Left lung (tissue), 4 donors: ENCODE measurements at regions not wholly inside any gene's neighbourhood (a gene's known extent, or its start where the extent isn't known, plus 50 kb on each side); places are given as distances from the start of the nearest gene placed in this dataset.

Experiments
- ATAC-seq: fragments of 200-7000 bp; cut with Tn5 transposase; one replicate; pipeline ENCODE4 v1.9.1; 2020; ENCODE audit warnings: moderate library complexity
- DNase-seq, 4 donors: peaks; one replicate each; pipeline ENCODE4 v3.0.0-alpha.2; 2013 to 2020
- H3K27ac ChIP-seq, 2 donors: fragments of 200-600 bp; sonication (generic) in 1 of 2; one replicate each; pipeline versions ENCODE4 v1.5.0 to v1.8.0; 2020 to 2021
- H3K27me3 ChIP-seq, 2 donors: fragments of 200-600 bp; sonication (generic) in 1 of 2; one replicate each; pipeline versions ENCODE4 v1.5.0 to v1.8.0; 2020 to 2021
- H3K36me3 ChIP-seq, 2 donors: fragments of 200-600 bp; sonication (generic) in 1 of 2; one replicate each; pipeline versions ENCODE4 v1.5.0 to v1.8.0; 2020 to 2021
- H3K4me1 ChIP-seq, 2 donors: fragments of 200-600 bp; one replicate each; pipeline ENCODE4 v1.8.0; 2021
- H3K4me3 ChIP-seq, 2 donors: fragments of 200-600 bp; sonication (generic) in 1 of 2; one replicate each; pipeline versions ENCODE4 v1.5.0 to v1.8.0; 2020 to 2021; ENCODE audit warnings: mild to moderate bottlenecking in 1 of 2
- H3K9me3 ChIP-seq, 2 donors: fragments of 200-600 bp; sonication (generic) in 1 of 2; one replicate each; pipeline versions ENCODE4 v1.5.0 to v1.8.0; 2020 to 2021
- intact Hi-C, 2 donors: fragments of 100-400 bp; cut with DNase I; formaldehyde crosslinking; loops; one replicate each; pipeline versions ENCODE4 v1.11.2 to v1.14.2; 2022
- TF ChIP-seq, protein P1 (sequence below), 2 donors: fragments of 200-600 bp; sonication (generic) in 1 of 2; IDR thresholded peaks; one replicate each; pipeline versions ENCODE4 v1.5.0 to v1.8.0; 2021; ENCODE audit warnings: antibody characterized with exemption in 2 of 2
- donor health status: DM: no; HTN: yes; CAD: no.
- donor health status: DM: no; HTN: no; CAD: no.

DNA sequence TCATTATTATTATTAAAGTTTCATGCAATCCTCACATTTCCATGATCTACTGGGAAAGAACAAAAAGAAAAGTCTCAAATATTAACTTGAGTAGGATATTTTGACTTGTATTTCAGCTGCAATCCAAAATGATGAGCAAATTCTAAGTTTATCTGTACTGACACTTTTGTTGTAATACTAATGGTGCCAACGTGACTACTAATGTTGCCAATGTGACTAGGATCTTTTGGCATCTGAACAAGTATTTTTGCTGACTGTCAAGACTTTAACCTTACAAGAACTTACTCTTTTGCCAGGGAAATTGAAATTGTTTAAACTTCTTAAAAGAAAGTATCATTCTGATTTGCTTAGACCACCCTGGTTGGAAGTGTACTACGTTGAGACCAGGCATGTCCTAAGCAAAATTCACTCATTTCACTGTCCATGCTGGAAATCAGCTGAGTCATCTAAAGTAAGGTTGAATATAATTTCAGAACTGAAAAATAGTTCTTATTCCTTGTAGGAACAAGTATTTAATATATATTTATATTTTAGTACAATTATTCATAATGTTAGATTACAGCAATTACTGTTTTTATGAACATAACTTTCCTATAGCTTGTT is 78.5 kb upstream of the LYZL1 start:
- H3K27ac ChIP-seq, result no peak overlapping the region
- H3K4me3 ChIP-seq, result no peak overlapping the region
- no peak for DNase-seq
- H3K36me3 ChIP-seq, result no peaks in the 10 kb centered on the region
- peaks cover 0 to 1% of the 10 kb centered on the region in 2 donors for H3K27me3 ChIP-seq
- peaks cover 0 to 15% of the 10 kb centered on the region in 2 donors for H3K9me3 ChIP-seq
- no peaks in the 10 kb centered on the region for H3K4me1 ChIP-seq
- ATAC-seq, result no peak
- intact Hi-C loops, result no loop called here
- TF ChIP-seq, protein P1, sequence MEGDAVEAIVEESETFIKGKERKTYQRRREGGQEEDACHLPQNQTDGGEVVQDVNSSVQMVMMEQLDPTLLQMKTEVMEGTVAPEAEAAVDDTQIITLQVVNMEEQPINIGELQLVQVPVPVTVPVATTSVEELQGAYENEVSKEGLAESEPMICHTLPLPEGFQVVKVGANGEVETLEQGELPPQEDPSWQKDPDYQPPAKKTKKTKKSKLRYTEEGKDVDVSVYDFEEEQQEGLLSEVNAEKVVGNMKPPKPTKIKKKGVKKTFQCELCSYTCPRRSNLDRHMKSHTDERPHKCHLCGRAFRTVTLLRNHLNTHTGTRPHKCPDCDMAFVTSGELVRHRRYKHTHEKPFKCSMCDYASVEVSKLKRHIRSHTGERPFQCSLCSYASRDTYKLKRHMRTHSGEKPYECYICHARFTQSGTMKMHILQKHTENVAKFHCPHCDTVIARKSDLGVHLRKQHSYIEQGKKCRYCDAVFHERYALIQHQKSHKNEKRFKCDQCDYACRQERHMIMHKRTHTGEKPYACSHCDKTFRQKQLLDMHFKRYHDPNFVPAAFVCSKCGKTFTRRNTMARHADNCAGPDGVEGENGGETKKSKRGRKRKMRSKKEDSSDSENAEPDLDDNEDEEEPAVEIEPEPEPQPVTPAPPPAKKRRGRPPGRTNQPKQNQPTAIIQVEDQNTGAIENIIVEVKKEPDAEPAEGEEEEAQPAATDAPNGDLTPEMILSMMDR (IDR thresholded peaks at IDR 0.05), result no peak

DNA sequence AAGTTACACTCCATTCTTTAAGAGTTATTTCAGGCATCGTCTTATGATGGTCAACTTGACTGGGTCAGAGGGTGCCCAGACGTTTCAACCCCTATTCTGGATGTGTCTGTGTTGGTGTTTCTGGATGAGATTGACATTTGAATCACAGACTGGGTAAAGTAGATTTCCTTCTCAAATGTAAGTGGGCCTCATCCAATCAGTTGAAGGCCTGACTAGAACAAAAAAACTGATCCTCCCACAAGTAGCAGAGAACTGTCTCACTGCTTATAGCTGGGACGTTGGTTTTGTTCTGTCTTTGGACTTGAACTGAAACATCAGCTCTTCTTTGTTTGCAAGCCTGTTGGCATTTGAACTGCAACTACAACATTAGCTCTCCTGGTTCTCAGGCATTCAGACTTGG is 76.3 kb upstream of the LYZL1 start:
- Histone ChIP-seq H3K27ac (no peak overlapping the region), H3K9me3 (peaks cover 0 to 15% of the 10 kb centered on the region in 2 donors), H3K4me3 (no peak overlapping the region), H3K27me3 (no peaks in the 10 kb centered on the region), H3K4me1 (no peaks in the 10 kb centered on the region), H3K36me3 (no peaks in the 10 kb centered on the region)
- no peak for DNase-seq
- intact Hi-C loops, result no loop called here
- TF ChIP-seq, protein P1 (IDR thresholded peaks at IDR 0.05), result no peak
- ATAC-seq, result no peak

DNA sequence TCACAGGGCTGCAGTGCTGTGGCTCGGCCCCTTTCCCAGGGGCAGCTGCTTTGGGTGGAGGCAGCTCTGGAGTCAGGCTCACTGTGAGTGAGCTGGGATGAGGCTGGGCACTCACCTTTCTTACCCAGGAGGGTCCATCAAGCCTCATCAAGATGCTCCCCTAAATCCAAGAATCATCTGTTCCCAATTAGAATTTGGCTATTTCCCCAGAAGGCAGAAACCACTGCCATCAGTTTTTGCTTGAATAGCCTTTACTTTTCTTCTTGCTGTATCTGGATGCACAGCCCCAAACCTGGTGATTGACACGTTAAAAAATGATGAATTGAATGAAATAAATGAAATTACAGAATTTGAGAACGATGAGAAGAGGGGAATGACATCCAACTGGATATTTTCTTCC is 74.3 kb upstream of the LYZL1 start:
- ATAC-seq, result no peak
- no peak for DNase-seq
- no peak overlapping the region for H3K27ac ChIP-seq

DNA sequence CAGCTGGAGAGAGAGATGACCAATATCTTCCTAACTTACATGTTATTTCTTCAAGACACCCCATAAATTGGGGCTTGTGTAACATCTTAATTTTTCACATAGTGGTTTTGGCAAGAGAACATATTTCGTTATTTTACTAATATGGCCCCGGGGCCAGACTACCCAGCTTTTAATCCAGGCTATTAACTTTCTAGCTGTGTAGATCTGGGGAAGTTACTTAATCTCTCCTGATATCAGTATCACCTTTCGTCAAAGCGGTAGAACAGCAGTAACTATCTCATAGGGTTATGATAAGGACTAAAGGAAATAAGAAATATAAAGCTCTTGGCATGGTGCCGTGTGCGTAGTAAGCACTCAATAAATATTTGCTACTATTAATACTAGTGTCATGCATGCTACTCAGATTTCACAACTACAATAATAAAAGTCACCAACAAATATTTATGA is 71.6 kb upstream of the LYZL1 start:
- H3K4me1 ChIP-seq, result no peaks in the 10 kb centered on the region
- DNase-seq, result no peak
- H3K9me3 ChIP-seq, result no peaks in the 10 kb centered on the region
- H3K27me3 ChIP-seq, result peaks cover 0 to 2% of the 10 kb centered on the region in 2 donors
- TF ChIP-seq, protein P1 (IDR thresholded peaks at IDR 0.05), result no peak
- no peak for ATAC-seq
- no peak overlapping the region for H3K4me3 ChIP-seq
- H3K27ac ChIP-seq, result no peak overlapping the region
- no peaks in the 10 kb centered on the region for H3K36me3 ChIP-seq
- intact Hi-C loops, result no loop called here

More for the DNA sequence above, 74.3 kb upstream of the LYZL1 start:
- H3K27me3 ChIP-seq, result no peaks in the 10 kb centered on the region
- peaks cover 0 to 9% of the 10 kb centered on the region in 2 donors for H3K9me3 ChIP-seq
- H3K4me1 ChIP-seq, result no peaks in the 10 kb centered on the region
- no peaks in the 10 kb centered on the region for H3K36me3 ChIP-seq
- intact Hi-C loops, result no loop called here
- no peak overlapping the region for H3K4me3 ChIP-seq
- TF ChIP-seq, protein P1 (IDR thresholded peaks at IDR 0.05), result no peak

DNA sequence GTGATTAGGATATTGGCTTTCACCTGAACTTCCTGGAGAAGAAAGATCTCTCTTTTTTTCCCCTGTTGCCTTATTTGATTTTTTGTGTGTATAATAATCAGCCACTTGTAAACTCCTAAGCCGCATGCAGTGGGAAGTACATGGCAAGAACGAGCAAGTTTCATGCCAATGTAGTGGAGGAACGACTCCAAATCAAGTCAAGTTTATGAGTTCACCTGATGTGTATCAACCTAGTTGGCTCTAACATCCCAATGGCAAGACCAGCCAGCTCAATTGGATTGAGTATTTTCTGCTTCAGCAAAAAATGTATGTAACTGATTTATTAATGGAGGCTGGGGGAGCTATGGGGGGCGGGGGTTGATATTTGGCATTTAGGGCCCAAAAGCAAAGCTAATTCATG is 65.5 kb upstream of the LYZL1 start:
- DNase-seq (no peak), ATAC-seq (no peak)
- H3K4me1 ChIP-seq, result no peaks in the 10 kb centered on the region
- no peak overlapping the region for H3K27ac ChIP-seq
- peaks cover 0 to 23% of the 10 kb centered on the region in 2 donors for H3K27me3 ChIP-seq
- intact Hi-C loops, result no loop called here
- no peaks in the 10 kb centered on the region for H3K36me3 ChIP-seq
- H3K4me3 ChIP-seq, result no peak overlapping the region
- H3K9me3 ChIP-seq, result no peaks in the 10 kb centered on the region
- TF ChIP-seq, protein P1 (IDR thresholded peaks at IDR 0.05), result no peak
